Liver (tissue), 8 donors: ENCODE measurements at regions not wholly inside any gene's neighbourhood (a gene's known extent, or its start where the extent isn't known, plus 50 kb on each side); places are given as distances from the start of the nearest gene placed in this dataset.

Source experiments
- DNase-seq: peaks from one replicate; pipeline ENCODE4 v3.0.0-alpha.2; 2017; ENCODE audit warnings: low spot score
- H3K27ac ChIP-seq, 2 donors: one replicate each; pipeline ENCODE4 v1.7.0; 2013; ENCODE audit warnings: inconsistent platforms in 2 of 2, low read length in 2 of 2, control low read depth in 1 of 2, low read depth in 1 of 2, mild to moderate bottlenecking in 1 of 2
- H3K27me3 ChIP-seq, 4 donors: one replicate each; pipeline versions ENCODE4 v1.6.1 to v1.7.0; 2013; ENCODE audit warnings: low read length in 3 of 4, inconsistent platforms in 1 of 4, mild to moderate bottlenecking in 1 of 4, moderate library complexity in 1 of 4; ENCODE audit not compliant: control insufficient read depth in 4 of 4, insufficient read depth in 4 of 4
- H3K36me3 ChIP-seq, 4 donors: one replicate each; pipeline versions ENCODE4 v1.6.1 to v1.7.0; 2013; ENCODE audit warnings: low read length in 3 of 4, mild to moderate bottlenecking in 3 of 4, low read depth in 1 of 4, moderate library complexity in 1 of 4; ENCODE audit not compliant: control insufficient read depth in 4 of 4, insufficient read depth in 3 of 4
- H3K4me1 ChIP-seq, 4 donors: one replicate each; pipeline versions ENCODE4 v1.6.1 to v1.7.0; 2013; ENCODE audit warnings: low read length in 3 of 4, mild to moderate bottlenecking in 3 of 4, moderate library complexity in 1 of 4; ENCODE audit not compliant: control insufficient read depth in 4 of 4, insufficient read depth in 4 of 4
- H3K4me3 ChIP-seq, 3 donors: one replicate each; pipeline versions ENCODE4 v1.6.1 to v1.7.0; 2013; ENCODE audit warnings: low read length in 3 of 3, control low read depth in 1 of 3, low read depth in 1 of 3, mild to moderate bottlenecking in 1 of 3
- H3K9ac ChIP-seq, 2 donors: one replicate each; pipeline ENCODE4 v1.7.0; 2013; ENCODE audit warnings: low read length in 2 of 2, mild to moderate bottlenecking in 2 of 2, moderate library complexity in 2 of 2, control low read depth in 1 of 2, low read depth in 1 of 2
- H3K9me3 ChIP-seq, 4 donors: one replicate each; pipeline versions ENCODE4 v1.6.1 to v1.7.0; 2013; ENCODE audit warnings: low read length in 3 of 4; ENCODE audit not compliant: control insufficient read depth in 4 of 4
- EGR1 ChIP-seq, 2 donors: IDR thresholded peaks; 2 replicates each; pipeline ENCODE4 v1.6.1; 2016 to 2018; ENCODE audit warnings: antibody characterized with exemption in 2 of 2, low read depth in 2 of 2
- FOXA1 ChIP-seq: IDR thresholded peaks from 2 replicates; pipeline ENCODE4 v1.6.1; 2016; ENCODE audit warnings: antibody characterized with exemption
- FOXA2 ChIP-seq: IDR thresholded peaks from 2 replicates; pipeline ENCODE4 v1.6.1; 2016; ENCODE audit warnings: antibody characterized with exemption
- GABPA ChIP-seq, 2 donors: IDR thresholded peaks in 1 of 2; conservative IDR thresholded peaks in 1 of 2; 2 replicates each; pipeline ENCODE4 v1.6.1; 2016; ENCODE audit warnings: antibody characterized with exemption in 2 of 2, mild to moderate bottlenecking in 1 of 2, moderate library complexity in 1 of 2
- HNF4A ChIP-seq, 2 donors: conservative IDR thresholded peaks; 2 replicates each; pipeline ENCODE4 v1.6.1; 2016; ENCODE audit warnings: antibody characterized with exemption in 2 of 2, mild to moderate bottlenecking in 2 of 2
- HNF4G ChIP-seq: IDR thresholded peaks from 2 replicates; pipeline ENCODE4 v1.6.1; 2016; ENCODE audit warnings: antibody characterized with exemption
- JUND ChIP-seq, 2 donors: IDR thresholded peaks; 2 replicates each; pipeline ENCODE4 v1.6.1; 2016; ENCODE audit warnings: antibody characterized with exemption in 2 of 2
- NR2F2 ChIP-seq: IDR thresholded peaks from 2 replicates; pipeline ENCODE4 v1.6.1; 2016; ENCODE audit warnings: antibody characterized with exemption
- RAD21 ChIP-seq, 2 donors: IDR thresholded peaks; 2 replicates each; pipeline ENCODE4 v1.6.1; 2016; ENCODE audit warnings: antibody characterized with exemption in 2 of 2, mild to moderate bottlenecking in 2 of 2
- RXRA ChIP-seq, 2 donors: IDR thresholded peaks; 2 replicates each; pipeline ENCODE4 v1.6.1; 2017 to 2018; ENCODE audit warnings: antibody characterized with exemption in 2 of 2, mild to moderate bottlenecking in 1 of 2
- SP1 ChIP-seq: IDR thresholded peaks from 2 replicates; pipeline ENCODE4 v1.6.1; 2018; ENCODE audit warnings: antibody characterized with exemption, mild to moderate bottlenecking
- TAF1 ChIP-seq: conservative IDR thresholded peaks from 2 replicates; pipeline ENCODE4 v1.6.1; 2016; ENCODE audit warnings: antibody characterized with exemption, mild to moderate bottlenecking
- YY1 ChIP-seq: IDR thresholded peaks from 2 replicates; pipeline ENCODE4 v1.6.1; 2016; ENCODE audit warnings: antibody characterized with exemption, mild to moderate bottlenecking
- WGBS: extraction: QIAGEN DNeasy Blood & Tissue Kit; methylation state at CpG from one replicate; pipeline ENCODE4 v1.1.7; 2013; 5-methylcytosine and 5-hydroxymethylcytosine counted together
- TF ChIP-seq, protein P1 (sequence below): IDR thresholded peaks from 2 replicates; pipeline ENCODE4 v1.6.1; 2016; ENCODE audit warnings: antibody characterized with exemption
- TF ChIP-seq, protein P2 (sequence below): fragments of 150-350 bp; IDR thresholded peaks from 2 replicates; pipeline ENCODE4 v1.5.1; 2017; ENCODE audit warnings: improper control_type of control experiment, low read depth, low read length; ENCODE audit not compliant: missing input control
- TF ChIP-seq, protein P3 (sequence below): IDR thresholded peaks from 2 replicates; pipeline ENCODE4 v1.6.1; 2016; ENCODE audit warnings: antibody characterized with exemption, mild to moderate bottlenecking
- TF ChIP-seq, protein P4 (sequence below): IDR thresholded peaks from 2 replicates; pipeline ENCODE4 v1.6.1; 2016; ENCODE audit warnings: antibody characterized with exemption
- TF ChIP-seq, protein P5 (sequence below): IDR thresholded peaks from 2 replicates; pipeline ENCODE4 v1.6.1; 2016; ENCODE audit warnings: antibody characterized with exemption
- donor health status: healthy.
- donor health status: healthy.
- donor health status: healthy.
- donor health status: healthy.
- donor health status: healthy.

DNA sequence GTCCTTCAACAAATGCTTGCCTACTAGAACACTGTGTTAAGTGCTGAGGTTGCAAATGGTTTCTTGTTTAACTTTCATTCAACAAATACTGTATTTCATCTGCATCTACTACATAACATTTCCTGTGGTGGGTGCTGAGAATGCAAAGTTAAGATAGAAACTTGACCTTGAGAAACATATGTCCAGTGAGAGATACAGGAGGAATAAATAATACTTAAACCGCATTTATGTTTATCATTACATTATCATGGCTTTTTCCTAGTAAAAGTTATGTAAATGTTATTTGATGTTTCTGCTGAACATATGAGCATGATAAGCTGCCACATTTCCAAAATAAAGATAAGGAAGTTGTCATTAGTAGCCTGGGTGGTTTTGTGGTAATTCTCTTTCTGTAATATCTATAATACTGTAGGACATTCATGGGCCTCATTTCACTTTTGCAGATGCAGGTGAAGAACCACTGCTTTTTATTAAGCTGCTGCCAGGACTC is 590.4 kb downstream of the PLPP3 start:
- H3K4me1 ChIP-seq = no peaks in the 10 kb centered on the region
- no peak overlapping the region for H3K9ac ChIP-seq
- H3K27ac ChIP-seq = no peak overlapping the region
- no peak for DNase-seq
- TF ChIP-seq, protein P1, sequence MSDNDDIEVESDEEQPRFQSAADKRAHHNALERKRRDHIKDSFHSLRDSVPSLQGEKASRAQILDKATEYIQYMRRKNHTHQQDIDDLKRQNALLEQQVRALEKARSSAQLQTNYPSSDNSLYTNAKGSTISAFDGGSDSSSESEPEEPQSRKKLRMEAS = no peak
- TF ChIP-seq, protein P2, sequence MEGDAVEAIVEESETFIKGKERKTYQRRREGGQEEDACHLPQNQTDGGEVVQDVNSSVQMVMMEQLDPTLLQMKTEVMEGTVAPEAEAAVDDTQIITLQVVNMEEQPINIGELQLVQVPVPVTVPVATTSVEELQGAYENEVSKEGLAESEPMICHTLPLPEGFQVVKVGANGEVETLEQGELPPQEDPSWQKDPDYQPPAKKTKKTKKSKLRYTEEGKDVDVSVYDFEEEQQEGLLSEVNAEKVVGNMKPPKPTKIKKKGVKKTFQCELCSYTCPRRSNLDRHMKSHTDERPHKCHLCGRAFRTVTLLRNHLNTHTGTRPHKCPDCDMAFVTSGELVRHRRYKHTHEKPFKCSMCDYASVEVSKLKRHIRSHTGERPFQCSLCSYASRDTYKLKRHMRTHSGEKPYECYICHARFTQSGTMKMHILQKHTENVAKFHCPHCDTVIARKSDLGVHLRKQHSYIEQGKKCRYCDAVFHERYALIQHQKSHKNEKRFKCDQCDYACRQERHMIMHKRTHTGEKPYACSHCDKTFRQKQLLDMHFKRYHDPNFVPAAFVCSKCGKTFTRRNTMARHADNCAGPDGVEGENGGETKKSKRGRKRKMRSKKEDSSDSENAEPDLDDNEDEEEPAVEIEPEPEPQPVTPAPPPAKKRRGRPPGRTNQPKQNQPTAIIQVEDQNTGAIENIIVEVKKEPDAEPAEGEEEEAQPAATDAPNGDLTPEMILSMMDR = no peak
- TF ChIP-seq RXRA (IDR thresholded peaks at IDR 0.05) = no peak
- H3K4me3 ChIP-seq = no peak overlapping the region
- WGBS = 79% methylated on average over 1 of the region's 1 CpG
- H3K9me3 ChIP-seq = no peaks in the 10 kb centered on the region
- H3K27me3 ChIP-seq = no peaks in the 10 kb centered on the region
- H3K36me3 ChIP-seq = no peaks in the 10 kb centered on the region

DNA sequence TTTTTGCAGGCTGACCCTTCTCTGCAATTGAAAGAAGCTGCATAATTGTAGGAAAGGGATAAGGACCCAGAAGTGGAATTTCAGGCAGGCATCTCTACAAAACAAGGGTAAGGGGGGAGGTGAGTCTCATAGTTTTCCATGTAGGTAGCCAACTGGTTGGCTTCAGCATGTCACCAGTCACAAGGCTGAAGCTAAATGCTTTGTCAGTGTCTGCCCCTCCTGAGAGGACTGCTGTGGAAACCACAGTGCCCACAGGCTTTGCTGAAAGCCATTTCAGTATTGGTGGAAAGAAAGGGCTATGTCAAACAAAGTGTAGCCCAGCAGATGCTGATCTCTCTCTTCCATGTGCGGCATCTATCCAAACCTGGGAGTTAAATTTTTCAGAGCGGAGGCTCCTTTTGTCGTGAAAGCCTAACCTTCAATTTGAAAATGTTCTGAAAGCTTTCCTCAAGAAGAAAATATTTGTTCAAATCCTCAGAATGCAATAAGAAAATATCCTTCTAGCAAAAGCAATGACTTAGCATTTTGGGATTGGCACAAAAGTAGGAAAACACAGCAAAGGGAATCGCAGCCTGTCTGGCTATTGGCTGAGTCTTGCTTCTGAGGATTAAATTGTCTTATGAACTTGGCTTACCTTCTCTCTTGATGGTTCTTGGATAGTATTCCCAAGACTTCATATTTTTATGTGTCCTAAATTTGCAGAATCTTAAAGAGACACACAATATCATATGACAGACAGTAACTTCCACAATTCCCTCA is 591.7 kb downstream of the PLPP3 start:
- Histone ChIP-seq H3K36me3 (no peaks in the 10 kb centered on the region), H3K4me1 (no peaks in the 10 kb centered on the region), H3K4me3 (no peak overlapping the region), H3K27ac (no peak overlapping the region), H3K27me3 (no peaks in the 10 kb centered on the region), H3K9me3 (no peaks in the 10 kb centered on the region), H3K9ac (no peak overlapping the region)
- WGBS = 85% methylated on average over 4 of the region's 4 CpGs
- TF ChIP-seq FOXA1 (no peak), SP1 (no peak), TAF1 (no peak), GABPA (IDR thresholded peaks at IDR 0.05 in 1 of 2, conservative IDR thresholded peaks at IDR 0.05 in 1 of 2) (no peak), YY1 (no peak), HNF4G (no peak), RAD21 (IDR thresholded peaks at IDR 0.05) (no peak), HNF4A (conservative IDR thresholded peaks at IDR 0.05) (no peak), EGR1 (IDR thresholded peaks at IDR 0.05; ENCODE audit: low read depth in 2 of 2) (no peak), NR2F2 (no peak), FOXA2 (no peak), JUND (IDR thresholded peaks at IDR 0.05) (no peak), RXRA (IDR thresholded peaks at IDR 0.05) (no peak)
- TF ChIP-seq, protein P1 = no peak
- TF ChIP-seq, protein P3, sequence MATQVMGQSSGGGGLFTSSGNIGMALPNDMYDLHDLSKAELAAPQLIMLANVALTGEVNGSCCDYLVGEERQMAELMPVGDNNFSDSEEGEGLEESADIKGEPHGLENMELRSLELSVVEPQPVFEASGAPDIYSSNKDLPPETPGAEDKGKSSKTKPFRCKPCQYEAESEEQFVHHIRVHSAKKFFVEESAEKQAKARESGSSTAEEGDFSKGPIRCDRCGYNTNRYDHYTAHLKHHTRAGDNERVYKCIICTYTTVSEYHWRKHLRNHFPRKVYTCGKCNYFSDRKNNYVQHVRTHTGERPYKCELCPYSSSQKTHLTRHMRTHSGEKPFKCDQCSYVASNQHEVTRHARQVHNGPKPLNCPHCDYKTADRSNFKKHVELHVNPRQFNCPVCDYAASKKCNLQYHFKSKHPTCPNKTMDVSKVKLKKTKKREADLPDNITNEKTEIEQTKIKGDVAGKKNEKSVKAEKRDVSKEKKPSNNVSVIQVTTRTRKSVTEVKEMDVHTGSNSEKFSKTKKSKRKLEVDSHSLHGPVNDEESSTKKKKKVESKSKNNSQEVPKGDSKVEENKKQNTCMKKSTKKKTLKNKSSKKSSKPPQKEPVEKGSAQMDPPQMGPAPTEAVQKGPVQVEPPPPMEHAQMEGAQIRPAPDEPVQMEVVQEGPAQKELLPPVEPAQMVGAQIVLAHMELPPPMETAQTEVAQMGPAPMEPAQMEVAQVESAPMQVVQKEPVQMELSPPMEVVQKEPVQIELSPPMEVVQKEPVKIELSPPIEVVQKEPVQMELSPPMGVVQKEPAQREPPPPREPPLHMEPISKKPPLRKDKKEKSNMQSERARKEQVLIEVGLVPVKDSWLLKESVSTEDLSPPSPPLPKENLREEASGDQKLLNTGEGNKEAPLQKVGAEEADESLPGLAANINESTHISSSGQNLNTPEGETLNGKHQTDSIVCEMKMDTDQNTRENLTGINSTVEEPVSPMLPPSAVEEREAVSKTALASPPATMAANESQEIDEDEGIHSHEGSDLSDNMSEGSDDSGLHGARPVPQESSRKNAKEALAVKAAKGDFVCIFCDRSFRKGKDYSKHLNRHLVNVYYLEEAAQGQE = no peak
- TF ChIP-seq, protein P2 = no peak
- TF ChIP-seq, protein P4, sequence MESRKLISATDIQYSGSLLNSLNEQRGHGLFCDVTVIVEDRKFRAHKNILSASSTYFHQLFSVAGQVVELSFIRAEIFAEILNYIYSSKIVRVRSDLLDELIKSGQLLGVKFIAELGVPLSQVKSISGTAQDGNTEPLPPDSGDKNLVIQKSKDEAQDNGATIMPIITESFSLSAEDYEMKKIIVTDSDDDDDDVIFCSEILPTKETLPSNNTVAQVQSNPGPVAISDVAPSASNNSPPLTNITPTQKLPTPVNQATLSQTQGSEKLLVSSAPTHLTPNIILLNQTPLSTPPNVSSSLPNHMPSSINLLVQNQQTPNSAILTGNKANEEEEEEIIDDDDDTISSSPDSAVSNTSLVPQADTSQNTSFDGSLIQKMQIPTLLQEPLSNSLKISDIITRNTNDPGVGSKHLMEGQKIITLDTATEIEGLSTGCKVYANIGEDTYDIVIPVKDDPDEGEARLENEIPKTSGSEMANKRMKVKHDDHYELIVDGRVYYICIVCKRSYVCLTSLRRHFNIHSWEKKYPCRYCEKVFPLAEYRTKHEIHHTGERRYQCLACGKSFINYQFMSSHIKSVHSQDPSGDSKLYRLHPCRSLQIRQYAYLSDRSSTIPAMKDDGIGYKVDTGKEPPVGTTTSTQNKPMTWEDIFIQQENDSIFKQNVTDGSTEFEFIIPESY = no peak
- TF ChIP-seq, protein P5, sequence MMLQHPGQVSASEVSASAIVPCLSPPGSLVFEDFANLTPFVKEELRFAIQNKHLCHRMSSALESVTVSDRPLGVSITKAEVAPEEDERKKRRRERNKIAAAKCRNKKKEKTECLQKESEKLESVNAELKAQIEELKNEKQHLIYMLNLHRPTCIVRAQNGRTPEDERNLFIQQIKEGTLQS = no peak
- no peak for DNase-seq
